Keratinocyte (primary cell): ENCODE measurements at regions not wholly inside any gene's neighbourhood (a gene's known extent, or its start where the extent isn't known, plus 50 kb on each side); places are given as distances from the start of the nearest gene placed in this dataset.

Experiments
- CTCF ChIP-seq, 3 experiments: IDR thresholded peaks in 1 of 3; conservative IDR thresholded peaks in 1 of 3; optimal IDR thresholded peaks in 1 of 3; 2 replicates in 2 of 3; 3 replicates in 1 of 3; pipeline versions ENCODE3 to v1.5.1; 2011; ENCODE audit warnings: low read length in 3 of 3, mild to moderate bottlenecking in 3 of 3, moderate library complexity in 2 of 3, control low read depth in 1 of 3, inconsistent platforms in 1 of 3; ENCODE audit not compliant: insufficient read depth in 2 of 3; ENCODE audit errors: extremely low read depth in 1 of 3
- EZH2 ChIP-seq: IDR thresholded peaks from one replicate; pipeline ENCODE4 v1.6.1; 2012; ENCODE audit warnings: inconsistent platforms, mild to moderate bottlenecking, low read length, moderate library complexity

- TF ChIP-seq CTCF (optimal IDR thresholded peaks at IDR 0.05 in 1 of 3, IDR thresholded peaks at IDR 0.05 in 1 of 3, conservative IDR thresholded peaks at IDR 0.05 in 1 of 3; ENCODE audit: extremely low read depth in 1 of 3, insufficient read depth in 2 of 3, low read length in 3 of 3) (no peak), EZH2 (no peak)
These were observed 195.6 kb upstream of the CAMK1G start for GRCh38 chr1:209387969-209388329.
